BE2C (cell line): ENCODE measurements at regions not wholly inside any gene's neighbourhood (a gene's known extent, or its start where the extent isn't known, plus 50 kb on each side); places are given as distances from the start of the nearest gene placed in this dataset.
A peak's percentile ranks its signal among the peaks of the same experiment; 100 is the strongest.

Experiments
- DNase-seq: peaks from one replicate; pipeline ENCODE4 v3.0.0-alpha.2; 2020
- H3K27me3 ChIP-seq: fragments of 250-450 bp; sonication (Bioruptor Pico); 2 replicates; pipeline ENCODE4 v1.5.1; 2020; ENCODE audit warnings: mild to moderate bottlenecking
- H3K36me3 ChIP-seq: fragments of 250-450 bp; sonication (Bioruptor Pico); 2 replicates; pipeline ENCODE4 v1.5.1; 2020; ENCODE audit warnings: mild to moderate bottlenecking
- H3K4me1 ChIP-seq: fragments of 250-450 bp; sonication (Bioruptor Pico); 2 replicates; pipeline ENCODE4 v1.5.1; 2020
- H3K4me3 ChIP-seq: 2 replicates; pipeline ENCODE4 v1.5.1; 2011; ENCODE audit warnings: low read depth, low read length
- H3K9me3 ChIP-seq: fragments of 250-450 bp; sonication (Bioruptor Pico); 2 replicates; pipeline ENCODE4 v1.5.1; 2020
- TF ChIP-seq, protein P1 (sequence below): IDR thresholded peaks from 2 replicates; pipeline ENCODE4 v1.5.1; 2012; ENCODE audit warnings: mild to moderate bottlenecking, low read depth, low read length

DNA sequence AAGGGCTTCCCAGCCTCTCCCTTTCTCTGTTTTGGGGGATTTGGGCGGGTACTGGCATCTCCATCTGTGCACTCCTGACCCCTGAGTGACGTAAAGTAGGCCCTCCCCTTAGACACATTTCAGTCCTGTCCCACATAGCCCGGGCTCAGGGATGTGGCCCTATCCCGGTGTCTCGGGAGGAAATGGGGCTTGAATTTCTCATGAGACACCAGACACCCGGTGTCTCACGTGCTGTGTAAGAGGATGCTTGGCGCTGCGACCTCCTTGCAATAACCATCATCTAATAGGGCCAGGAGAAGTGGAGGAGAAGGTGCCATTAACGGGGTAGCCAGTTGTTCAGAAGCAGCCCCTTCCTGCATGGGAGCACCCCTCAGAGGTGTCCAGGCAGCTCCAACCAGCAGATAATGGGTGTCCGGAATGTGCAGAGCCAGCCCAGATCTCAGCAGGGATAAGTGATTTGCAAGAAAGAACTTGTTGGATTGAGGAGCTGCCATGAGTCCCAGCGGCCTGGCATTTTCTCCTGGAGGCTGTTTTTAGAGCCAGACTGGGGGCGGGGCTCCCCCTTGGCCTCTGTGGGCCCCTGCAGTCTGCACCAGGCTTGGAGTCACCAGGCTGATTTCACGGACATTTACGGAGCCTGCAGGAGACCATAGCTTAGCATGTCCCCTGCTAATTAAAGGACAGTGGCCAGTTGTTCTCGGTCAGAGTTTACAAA is 372.0 kb downstream of the PREX1 start:
- peak; percentile 47 for DNase-seq
- Histone ChIP-seq H3K27me3 (no peaks in the 10 kb centered on the region), H3K4me3 (no peak overlapping the region), H3K36me3 (no peaks in the 10 kb centered on the region), H3K4me1 (peaks cover 24% of the 10 kb centered on the region), H3K9me3 (no peaks in the 10 kb centered on the region)
- TF ChIP-seq, protein P1, sequence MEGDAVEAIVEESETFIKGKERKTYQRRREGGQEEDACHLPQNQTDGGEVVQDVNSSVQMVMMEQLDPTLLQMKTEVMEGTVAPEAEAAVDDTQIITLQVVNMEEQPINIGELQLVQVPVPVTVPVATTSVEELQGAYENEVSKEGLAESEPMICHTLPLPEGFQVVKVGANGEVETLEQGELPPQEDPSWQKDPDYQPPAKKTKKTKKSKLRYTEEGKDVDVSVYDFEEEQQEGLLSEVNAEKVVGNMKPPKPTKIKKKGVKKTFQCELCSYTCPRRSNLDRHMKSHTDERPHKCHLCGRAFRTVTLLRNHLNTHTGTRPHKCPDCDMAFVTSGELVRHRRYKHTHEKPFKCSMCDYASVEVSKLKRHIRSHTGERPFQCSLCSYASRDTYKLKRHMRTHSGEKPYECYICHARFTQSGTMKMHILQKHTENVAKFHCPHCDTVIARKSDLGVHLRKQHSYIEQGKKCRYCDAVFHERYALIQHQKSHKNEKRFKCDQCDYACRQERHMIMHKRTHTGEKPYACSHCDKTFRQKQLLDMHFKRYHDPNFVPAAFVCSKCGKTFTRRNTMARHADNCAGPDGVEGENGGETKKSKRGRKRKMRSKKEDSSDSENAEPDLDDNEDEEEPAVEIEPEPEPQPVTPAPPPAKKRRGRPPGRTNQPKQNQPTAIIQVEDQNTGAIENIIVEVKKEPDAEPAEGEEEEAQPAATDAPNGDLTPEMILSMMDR: no peak

DNA sequence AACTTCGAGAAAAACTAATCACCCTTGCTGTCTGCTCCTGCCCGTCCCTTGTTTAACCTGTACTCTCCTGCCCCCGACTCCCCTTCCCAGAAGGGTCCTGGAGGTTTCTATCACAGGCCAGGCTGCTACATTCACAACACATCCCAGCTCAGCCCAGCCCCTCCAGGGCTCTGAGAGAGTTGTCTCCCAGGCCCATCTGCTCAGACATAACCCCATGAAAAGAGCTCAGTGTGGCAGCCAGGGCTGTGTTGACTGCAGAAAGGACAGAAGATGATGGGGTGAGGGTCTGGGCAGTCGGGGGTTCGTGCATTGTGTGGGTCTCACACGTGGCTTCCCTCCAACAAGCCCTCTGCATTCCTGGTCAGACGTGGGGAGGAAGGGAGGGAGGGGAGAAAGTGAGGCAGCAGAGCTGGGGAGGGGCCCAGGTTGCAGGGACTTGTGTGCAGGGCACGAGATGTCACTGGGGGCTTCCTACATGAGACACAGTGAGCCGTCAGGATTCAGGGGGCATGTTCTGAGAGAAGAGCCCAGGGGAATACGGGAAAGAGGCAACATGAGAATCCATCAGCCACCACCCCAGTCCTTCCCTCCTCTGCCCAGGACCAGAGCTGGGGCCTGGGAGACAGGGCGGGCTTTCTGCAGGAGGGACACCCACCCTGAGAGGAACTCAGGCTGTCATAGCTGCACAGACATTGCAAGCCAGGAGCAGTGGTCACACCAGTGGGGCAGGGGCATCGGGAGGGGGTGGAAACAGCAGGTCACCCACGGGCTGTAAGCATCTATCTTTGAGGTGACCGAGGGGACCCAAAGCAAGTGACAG is 372.9 kb downstream of the PREX1 start:
- TF ChIP-seq, protein P1: no peak
- peaks cover 24% of the 10 kb centered on the region for H3K4me1 ChIP-seq
- H3K4me3 ChIP-seq: no peak overlapping the region
- H3K36me3 ChIP-seq: no peaks in the 10 kb centered on the region
- H3K27me3 ChIP-seq: no peaks in the 10 kb centered on the region
- H3K9me3 ChIP-seq: no peaks in the 10 kb centered on the region
- no peak for DNase-seq

DNA sequence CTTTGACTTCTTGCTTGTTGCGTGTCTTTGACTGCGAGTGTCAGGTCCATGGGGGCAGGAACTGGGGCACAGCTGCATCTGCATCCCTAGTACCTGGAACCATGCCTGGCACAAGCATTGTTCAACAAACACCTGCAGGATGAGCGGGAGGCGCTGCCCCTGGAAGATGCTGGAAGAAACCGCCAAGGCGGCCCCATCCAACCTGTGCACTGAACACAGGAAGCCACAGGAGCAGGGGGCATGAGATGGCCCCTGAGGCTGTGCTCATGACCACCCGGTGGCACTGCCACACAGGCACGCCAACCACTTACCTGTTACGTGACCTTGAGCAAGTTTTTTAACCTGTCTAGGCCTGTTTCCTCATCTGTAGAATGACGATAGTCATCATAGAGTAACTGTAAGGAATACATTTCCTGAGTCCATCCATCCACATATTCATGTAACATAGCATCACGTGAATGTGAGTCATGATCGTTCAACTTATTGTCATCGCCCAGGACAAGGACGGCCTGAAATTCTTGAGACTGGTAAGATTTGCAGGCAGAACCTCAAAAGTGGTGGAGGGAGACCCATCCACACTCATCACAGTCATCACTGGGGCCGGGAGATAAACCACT is 374.2 kb downstream of the PREX1 start:
- no peaks in the 10 kb centered on the region for H3K36me3 ChIP-seq
- H3K27me3 ChIP-seq: no peaks in the 10 kb centered on the region
- no peaks in the 10 kb centered on the region for H3K9me3 ChIP-seq
- peaks cover 24% of the 10 kb centered on the region for H3K4me1 ChIP-seq
- TF ChIP-seq, protein P1: no peak
- no peak overlapping the region for H3K4me3 ChIP-seq
- DNase-seq: no peak

DNA sequence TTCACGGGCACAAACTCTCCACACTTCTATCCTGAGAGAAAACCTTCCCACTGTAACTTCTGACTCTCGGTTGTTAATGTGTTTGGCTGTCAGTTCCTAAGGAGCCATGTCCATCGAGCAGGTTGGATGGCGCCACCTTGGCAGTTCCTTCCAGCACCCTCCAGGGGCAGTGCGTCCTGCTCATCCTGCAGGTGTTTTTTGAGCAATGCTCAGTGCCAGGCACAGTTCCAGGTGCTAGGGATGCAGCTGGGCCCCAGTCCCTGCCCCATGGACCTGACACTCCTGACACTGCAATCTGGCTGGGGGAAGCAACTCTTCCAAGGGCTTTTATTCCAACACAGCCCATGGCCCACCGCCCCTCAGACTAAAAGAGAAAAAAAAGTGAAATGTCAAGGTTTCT is 376.4 kb downstream of the PREX1 start:
- Histone ChIP-seq H3K4me3 (no peak overlapping the region), H3K4me1 (peaks cover 22% of the 10 kb centered on the region), H3K9me3 (no peaks in the 10 kb centered on the region), H3K27me3 (no peaks in the 10 kb centered on the region), H3K36me3 (no peaks in the 10 kb centered on the region)
- no peak for DNase-seq
- TF ChIP-seq, protein P1: no peak

DNA sequence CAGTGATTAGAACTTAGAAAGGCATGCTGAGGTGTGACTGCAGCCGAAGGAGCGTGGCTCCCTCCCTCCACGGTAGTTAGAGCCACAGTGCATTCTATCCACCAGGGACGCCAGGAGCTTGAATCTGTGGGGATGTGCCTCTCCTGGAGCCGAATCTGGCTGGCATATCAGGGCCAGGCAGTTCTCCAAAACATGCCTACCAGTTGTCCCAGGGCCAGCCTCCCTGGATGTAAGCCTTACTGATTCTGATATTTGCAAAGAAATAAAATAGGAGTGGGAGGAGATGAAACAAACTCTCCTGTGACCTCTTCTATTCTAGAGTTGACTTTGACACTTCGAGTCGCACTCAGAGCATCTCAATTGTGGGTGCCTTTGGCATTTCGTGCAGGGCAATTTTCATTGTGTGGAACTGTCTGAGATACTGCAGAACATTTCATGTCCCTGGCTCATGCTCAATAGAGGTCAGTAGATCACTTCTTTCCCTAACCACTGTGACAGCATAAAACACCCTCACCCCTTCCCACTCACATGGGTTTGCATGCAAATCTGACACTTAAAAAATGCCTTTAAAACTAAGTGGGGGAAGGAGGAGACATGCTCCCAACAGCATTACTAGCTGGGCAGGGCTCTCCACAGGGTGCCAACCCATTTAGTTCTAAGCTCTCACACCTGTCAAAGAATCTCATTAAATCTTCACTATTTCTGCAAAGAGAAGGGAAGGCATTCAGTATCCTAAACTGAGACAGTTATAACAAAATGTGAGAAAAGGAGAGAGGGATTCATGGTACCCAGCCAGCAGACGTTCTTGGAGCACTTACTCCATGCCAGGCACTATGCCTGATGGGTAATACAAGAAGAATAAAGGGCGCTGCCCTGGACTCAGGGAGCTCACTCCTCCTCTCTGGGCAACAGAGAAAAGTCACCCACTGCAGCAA is 378.9 kb downstream of the PREX1 start:
- TF ChIP-seq, protein P1: no peak
- H3K9me3 ChIP-seq: no peaks in the 10 kb centered on the region; the same call in 1 of the 2 replicates
- no peak overlapping the region for H3K4me3 ChIP-seq
- H3K27me3 ChIP-seq: no peaks in the 10 kb centered on the region
- no peaks in the 10 kb centered on the region for H3K36me3 ChIP-seq
- DNase-seq: no peak
- peaks cover 6% of the 10 kb centered on the region for H3K4me1 ChIP-seq
